ENCODE measurements at regions not wholly inside any gene's neighbourhood (a gene's known extent, or its start where the extent isn't known, plus 50 kb on each side); places are given as distances from the start of the nearest gene placed in this dataset.

DNA sequence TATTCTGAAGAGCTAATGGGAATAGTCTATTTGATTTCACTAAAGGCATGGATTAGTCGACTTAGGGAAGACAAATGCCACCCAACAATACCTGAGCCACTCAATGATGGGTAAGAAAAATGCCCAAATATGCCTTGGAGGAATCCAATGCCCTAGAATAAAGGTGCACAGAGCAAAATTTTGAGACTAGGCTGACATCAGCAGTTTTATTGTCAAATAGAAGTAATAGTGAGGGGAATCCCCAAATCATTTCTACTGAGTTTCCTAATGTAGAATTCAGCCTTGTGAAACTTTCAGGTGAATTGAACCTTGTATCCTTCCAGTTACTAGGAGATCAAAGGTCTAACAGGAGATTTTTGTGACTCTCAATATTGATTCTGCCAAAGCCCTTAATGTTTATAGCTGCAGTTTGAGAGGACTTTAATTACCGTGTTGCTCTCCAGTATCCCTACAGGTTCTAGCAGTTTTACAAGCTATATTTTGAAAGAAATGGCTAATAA lies 50.8 kb upstream of the THSD7B start:
- no peak for TF ChIP-seq POLR2A (IDR thresholded peaks at IDR 0.05)
- TF ChIP-seq, protein P1, sequence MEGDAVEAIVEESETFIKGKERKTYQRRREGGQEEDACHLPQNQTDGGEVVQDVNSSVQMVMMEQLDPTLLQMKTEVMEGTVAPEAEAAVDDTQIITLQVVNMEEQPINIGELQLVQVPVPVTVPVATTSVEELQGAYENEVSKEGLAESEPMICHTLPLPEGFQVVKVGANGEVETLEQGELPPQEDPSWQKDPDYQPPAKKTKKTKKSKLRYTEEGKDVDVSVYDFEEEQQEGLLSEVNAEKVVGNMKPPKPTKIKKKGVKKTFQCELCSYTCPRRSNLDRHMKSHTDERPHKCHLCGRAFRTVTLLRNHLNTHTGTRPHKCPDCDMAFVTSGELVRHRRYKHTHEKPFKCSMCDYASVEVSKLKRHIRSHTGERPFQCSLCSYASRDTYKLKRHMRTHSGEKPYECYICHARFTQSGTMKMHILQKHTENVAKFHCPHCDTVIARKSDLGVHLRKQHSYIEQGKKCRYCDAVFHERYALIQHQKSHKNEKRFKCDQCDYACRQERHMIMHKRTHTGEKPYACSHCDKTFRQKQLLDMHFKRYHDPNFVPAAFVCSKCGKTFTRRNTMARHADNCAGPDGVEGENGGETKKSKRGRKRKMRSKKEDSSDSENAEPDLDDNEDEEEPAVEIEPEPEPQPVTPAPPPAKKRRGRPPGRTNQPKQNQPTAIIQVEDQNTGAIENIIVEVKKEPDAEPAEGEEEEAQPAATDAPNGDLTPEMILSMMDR (IDR thresholded peaks at IDR 0.05) = no peak

Measured in thyroid gland (tissue), 4 donors.